Superior temporal gyrus (tissue), 1 donor: ENCODE measurements at regions not wholly inside any gene's neighbourhood (a gene's known extent, or its start where the extent isn't known, plus 50 kb on each side); places are given as distances from the start of the nearest gene placed in this dataset.

Experiments used
- DNase-seq: peaks from one replicate; pipeline ENCODE4 v3.0.0-alpha.2; 2016; ENCODE audit errors: extremely low spot score

DNA sequence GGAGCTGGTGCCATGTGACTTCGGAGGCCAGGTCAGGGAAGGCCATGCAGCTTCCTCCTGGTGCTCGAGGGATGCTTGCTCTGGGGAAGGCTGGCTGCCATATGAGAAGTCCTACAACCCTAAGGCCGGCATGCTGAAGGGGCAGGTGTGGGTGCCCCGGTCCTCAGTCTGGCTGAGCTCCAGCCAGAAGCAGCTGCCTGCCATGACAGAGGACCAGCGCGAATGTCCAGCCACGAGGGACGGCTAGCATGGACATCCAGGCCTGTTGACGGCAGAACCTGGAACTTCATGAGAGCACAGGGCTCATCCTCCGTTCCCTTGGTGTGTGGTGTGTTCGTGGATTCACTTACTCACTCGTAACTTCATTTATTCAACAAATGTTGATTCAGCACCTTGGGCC, 140.6 kb downstream of the IRF8 start:
- no peak for DNase-seq

DNA sequence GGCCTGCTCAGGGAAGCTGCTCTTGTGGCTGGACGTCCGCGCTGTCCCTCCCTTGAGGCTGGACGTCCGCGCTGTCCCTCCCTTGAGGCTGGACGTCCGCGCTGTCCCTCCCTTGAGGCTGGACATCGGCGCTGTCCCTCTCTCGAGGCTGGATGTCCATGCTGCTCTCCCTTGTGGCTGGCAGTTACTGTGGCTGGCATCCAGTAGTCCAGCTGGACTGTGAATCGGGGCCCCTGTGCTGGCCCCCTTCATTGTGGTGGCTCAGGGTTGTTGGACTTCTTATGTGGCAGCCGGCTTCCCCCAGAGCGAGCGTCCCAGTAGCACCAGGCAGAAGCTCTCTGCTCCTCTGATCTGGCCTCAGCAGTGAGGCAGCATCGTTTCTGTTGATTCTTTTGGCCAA, 141.5 kb downstream of the IRF8 start:
- no peak for DNase-seq

DNA sequence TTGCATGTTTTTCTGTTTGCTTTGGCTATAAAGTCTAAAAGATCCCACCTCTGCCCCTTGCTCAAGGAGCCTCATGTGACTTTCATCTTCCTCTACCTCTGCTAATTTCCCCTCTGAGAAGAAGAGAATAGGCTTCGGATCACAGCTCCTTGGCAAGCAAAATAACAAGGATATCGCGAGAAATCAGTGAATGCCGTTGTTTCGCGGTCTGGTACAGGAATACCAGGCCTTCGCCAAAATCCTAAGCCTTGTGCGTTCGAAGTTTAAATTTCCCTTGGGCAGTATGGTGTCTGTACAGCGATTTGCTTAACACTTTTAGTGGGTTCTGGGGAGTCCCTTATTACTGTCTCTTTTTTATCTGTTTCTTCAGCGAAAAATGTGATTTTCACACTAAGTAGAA, 142.3 kb downstream of the IRF8 start:
- DNase-seq: no peak

DNA sequence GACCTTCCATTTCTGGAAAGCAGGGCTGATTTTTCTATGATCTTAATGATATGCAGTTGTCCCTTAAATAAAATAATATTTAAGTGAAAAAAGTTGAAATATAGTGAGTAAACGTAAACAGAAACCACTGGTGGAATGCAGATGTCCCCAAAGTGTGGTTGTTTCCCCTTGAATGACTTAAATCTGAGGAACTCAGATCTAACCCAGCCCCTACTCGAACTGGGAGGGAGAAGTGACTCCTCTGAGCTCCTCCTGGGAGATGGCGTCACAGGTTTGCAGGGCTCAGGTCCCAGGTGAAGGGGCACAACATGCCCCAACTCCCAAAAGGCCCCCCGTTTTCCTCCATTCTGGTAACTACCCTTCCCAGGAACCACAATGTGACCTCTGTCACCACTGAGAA, 142.8 kb downstream of the IRF8 start:
- no peak for DNase-seq

DNA sequence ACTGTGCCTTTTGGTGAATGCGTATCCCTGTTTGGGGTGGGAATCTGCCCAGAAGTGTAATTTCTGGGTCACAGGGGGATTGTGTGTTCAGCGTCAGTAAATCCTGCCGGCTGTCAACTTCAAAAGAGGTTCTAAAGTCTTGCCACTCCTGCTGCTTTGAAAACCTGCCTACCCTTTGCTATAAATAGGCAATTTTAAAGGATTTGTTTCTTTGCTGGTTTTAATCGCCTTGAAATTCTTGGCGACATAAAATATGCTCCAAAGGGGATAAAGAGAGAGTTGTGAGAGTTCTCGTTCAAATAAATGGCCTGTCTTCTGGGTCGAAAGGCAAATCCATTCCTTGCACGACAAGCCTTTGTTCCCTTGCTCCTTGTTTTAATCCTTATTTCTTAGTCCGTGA, 143.4 kb downstream of the IRF8 start:
- no peak for DNase-seq

DNA sequence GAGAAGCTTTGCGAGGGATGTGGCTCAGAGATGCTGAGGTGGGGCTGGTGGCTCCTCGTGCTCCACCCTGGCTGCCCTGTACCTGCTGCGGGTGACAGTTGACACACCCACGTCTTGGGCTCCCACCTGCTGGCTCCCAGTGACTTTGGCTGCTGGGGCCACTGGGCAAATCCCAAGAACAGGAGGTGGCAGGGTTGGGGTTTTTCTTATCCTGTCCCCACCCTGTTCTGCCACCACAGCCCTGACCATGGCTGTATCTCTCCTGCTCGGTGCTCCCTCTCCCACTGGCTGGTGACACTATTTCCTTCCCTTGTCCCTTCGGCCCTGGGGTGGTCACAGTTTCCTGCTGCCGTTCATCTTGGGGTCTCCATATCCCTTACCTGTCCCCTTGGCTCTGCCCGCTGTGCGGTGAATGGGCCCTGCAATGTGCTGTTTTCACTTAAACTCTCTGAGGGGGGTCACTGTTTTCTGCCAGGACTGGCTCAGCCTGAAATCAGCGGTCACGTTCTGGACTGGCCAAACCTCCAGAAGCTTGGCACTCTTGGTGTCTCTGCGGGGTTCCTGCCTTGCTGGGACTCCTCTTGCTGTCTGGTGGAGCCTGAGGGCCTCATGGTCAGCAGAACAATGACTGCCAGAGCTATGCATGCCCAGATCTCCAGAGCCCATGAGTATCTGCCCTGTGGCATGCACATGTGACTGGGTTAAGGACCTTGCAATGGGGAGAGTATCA, 144.2 kb downstream of the IRF8 start:
- DNase-seq: no peak

DNA sequence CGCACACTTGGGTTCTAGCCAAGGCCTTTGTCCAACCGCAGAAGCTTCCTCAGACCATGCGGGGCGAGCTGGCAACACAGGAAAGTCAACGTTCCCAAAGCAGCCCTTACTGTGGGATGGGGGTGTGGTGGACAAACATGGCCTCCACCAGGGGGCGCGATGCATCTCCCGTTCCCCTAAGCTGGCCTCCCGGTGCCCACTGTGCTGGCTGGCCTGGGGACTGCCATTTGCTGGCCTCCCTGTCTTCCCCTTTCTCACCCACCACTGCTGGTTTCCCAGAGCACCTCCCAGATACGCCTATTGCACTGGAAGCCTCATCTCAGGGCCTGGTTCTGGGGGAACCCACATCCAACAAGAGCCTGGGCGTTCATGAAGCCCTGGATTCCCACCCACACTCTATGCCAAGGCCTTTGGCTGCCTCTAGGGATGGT, 145.3 kb downstream of the IRF8 start:
- DNase-seq: no peak

DNA sequence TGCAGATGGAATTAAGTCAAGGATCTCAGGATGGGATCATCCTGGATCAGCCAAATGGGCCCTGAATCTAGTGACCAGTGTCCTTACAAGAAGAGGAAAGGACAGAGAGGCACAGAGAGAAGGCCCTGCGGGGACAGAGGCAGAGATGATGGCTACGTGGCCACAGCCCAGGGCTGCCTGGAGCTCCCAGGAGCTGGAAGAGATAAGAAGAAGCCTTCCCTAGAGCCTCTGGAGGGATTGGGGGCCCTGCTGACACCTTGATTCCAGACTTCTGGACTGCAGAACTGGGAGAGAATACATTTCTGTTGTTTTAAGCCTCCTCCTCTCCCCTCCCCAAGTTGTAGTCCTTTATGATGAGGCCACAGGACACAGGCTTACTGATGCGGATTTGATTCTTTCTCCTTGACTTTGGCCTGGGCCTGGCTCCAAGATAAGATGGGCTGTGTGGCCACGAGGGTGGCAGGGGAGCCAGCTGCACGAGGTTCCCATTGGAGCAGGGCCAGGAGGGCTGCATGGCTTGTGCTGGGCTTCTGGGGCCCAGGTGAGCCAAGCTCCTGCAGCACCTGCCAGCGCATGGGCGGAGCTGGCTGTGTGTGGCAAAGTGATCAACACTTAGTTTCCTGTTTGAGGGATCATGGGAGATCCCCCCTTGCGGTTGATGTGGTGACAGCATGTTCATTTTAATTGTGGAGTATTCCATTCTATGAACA, 146.1 kb downstream of the IRF8 start:
- no peak for DNase-seq

DNA sequence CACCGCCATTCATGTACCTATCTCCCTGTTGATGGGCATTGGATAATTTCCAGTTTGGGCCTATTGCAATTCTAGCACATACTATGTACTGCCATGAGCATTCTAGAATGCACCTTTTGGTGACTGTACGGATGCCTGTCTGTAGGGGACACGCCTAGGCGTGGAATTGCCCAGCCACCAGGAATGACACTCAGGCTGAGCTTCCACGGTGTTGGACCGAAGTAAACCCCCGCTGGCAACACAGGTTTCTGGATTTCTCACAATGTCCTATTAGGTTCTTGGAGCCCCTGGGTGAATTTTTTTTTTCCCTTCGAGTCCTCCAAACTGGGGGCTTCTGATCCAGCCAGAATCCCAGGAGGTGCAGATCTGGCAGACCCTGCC, 146.6 kb downstream of the IRF8 start:
- no peak for DNase-seq

DNA sequence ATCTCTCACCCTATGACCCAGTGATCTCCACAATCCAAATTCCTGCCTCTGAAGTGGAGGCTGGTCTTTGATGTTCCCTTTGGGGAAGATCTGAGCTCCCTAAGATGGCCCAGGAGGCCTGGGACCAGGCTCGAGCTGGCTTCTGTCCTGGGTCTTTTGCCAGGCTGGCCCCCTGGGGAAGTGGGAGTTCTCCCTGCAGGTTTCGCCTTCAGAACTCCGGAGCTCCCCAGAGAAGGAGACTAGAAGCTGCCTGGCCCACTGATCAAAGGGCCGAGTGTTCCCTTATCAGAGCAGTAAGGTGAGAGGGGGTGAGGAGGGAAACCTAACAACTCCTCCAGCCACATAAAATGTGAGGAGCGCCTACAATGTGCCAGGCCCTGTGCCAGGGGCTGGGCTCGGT, 147.1 kb downstream of the IRF8 start:
- DNase-seq: no peak

DNA sequence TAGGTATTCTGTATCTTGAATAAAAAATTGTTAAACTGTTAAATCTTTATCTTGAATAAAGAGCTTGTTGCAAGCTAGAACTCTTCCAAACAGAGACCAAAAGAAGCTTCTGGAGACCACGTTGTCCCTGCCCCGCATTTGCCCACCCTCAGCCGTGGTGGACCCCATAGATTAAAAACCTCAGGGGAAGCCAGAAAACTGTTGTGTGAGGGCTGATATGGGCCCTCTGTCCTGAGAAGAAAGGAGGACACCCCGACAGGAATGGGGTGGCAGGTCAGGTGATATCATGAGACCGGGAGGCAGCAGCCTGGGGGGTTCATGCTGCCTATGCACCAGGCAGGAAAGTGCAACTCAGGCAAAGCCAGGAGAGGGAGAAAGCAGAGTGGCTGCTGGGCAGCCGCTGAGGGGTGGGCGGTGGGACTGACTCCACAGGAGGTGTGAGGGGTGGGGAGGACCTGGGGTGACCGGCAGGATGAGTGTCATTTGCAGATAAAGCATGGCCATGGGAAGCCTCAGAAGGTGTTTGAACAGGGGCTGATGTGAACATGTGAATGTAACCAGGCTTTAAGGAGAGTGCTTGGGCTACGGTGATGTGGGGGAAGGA, 147.8 kb downstream of the IRF8 start:
- no peak for DNase-seq

DNA sequence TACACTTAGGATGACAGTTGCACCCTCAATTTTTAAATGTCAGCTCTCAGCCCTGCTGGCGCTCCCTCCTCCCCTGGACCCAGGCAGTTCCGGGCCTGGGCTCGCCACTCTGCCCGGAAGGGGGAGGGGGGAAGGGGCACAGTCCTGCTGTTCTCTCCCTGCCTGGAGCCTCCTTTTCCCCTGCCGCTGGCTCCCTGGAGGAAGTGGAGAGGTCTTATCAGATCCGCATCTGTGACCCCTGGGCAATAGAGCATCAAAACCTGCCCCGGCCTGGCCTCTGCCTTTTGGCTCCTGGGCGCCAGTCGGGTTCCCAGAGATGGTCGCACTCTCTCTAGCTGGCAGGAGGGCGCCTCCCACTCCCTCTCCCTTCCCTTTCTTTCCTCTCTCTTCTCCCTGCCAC, 149.3 kb downstream of the IRF8 start:
- no peak for DNase-seq

DNA sequence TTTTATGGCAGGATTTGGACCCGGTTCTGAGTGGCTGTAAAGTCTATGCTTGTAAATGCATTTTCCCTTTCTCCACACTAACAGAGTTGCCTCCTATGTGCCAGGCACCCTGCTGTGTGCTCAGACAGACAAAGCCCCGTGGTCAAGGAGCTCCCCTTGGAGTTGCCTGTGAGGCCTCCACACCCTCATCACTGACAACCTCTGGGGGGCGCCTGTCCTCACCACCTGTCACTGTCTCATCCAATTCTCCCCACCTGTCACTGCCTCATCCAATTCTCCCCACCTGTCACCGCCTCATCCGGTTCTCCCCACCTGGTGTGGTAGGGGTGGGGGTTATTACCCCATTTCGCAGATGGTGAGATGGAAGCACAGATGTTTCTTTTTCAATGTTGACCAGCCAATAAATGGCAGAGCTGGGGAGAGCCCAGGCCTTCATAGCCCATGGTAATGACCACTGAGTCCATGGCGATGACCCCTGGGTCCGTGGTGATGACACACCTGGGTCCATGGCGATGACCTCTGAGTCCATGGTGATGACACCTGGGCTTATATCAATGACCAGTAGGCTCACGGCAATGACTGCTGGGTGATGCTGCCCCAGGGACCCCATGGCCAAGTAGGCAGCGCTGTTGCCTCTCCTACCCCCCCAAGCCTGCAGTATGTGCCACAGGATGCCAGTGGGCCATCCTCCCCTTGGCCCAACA, 150.1 kb downstream of the IRF8 start:
- DNase-seq: no peak

DNA sequence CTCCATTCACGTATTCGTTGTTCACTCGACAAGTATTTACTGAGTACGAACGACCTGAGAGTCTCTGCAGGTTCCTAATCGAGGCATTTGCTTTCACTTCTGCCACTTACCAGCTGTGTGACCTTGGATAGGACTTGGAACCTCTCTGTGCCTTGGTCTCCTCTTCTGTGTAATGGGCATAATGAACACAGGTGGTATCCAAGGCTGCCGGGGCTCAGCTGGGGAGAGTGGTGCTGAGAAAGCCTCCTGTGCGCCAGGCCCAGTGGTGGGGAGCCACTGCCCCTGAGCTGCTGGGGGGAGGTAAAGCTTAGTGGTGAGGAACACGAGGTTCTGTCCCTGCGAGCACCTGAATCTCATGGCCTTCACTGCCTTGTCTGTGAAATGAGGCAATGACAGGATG, 150.7 kb downstream of the IRF8 start:
- DNase-seq: no peak

DNA sequence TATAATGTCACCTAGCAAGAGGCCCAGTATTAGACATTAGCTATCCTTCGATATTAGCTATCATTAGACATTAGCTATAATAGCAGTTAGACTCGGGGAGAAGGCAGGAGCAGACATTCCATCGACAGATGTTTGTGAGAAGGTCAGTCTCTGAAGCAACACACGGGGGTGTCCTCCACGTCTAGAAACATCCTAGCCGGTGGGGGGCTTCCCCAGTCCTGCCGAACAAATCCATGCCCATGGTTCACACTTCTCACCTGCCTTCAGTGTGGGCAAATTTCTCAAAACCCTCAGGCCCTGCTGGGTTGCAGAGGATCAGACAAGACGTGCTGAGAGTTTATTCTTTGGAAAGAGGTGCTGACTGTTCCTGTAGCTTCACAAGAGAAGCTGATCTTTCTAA, 151.1 kb downstream of the IRF8 start:
- DNase-seq: no peak

DNA sequence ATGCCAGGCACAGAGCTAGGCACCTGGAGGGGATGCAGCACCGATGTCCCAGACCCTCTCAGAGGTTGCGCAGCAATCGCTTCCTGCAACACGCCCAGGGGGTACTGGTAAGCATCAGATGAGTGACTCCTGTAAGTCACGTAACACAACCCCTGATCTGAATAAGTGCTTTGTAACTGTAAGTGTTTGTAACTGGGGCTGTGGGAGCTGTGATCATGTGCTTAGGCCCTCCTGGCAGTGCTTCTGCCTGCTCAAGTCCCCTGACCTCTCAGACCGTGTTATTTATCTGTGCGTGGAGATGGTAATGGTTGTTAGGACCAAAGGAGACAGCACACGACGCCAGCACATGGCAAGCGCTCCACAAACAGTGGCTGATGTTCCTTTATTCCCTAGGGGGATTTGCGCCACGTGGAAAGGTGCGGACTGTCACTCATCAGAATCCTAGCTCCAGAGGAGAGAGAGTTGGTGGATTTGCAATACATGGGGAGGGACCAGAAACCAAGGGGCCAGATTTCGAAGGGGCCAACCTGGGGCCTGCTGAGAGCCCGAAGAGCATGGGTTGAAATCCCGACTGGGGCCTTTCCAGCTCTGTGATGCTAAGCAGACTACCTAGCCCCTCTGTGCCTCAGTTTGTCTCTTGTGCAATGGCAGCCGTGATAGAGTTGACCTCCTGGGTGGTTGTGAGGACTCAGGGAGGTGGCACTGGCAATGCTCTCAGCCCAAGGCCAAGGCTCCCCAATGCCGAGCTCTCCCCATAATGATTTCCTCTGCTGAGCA, 151.8 kb downstream of the IRF8 start:
- no peak for DNase-seq

DNA sequence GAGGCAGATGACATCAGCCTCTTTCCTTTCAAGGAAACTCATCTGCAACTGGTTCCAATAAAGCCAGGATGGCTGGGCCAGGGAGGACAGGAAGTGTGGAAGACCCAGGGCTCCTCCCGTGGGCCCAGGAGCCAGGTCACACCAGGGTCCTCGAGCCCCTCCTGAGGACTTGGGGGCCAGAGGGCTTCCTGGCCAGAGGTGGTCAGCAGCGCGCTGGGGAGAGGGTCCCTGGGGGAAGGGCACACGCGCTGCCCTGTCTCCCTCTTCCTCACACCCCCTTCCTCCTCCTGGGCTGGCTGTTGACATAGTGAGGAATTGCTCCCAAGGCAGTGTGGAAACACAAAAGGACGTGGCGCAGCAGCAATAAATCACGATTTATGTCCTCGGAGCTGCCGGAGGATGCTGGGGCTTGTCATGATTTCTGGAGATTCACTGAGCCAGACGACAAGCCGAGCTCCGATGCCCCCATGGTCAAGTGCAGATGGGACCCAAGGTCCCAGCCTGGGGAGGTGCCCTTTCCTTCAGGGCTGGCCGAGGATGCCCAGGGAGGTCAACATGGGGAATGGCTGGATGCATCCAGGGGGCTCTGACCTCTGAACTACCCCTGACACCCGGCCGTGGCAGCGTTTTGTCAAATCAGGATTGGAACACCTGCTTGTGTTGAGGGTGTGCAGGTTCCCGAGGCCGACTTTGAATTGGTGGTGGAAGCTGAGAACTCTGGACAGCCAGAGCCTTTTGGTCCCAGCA, 152.6 kb downstream of the IRF8 start:
- DNase-seq: no peak

DNA sequence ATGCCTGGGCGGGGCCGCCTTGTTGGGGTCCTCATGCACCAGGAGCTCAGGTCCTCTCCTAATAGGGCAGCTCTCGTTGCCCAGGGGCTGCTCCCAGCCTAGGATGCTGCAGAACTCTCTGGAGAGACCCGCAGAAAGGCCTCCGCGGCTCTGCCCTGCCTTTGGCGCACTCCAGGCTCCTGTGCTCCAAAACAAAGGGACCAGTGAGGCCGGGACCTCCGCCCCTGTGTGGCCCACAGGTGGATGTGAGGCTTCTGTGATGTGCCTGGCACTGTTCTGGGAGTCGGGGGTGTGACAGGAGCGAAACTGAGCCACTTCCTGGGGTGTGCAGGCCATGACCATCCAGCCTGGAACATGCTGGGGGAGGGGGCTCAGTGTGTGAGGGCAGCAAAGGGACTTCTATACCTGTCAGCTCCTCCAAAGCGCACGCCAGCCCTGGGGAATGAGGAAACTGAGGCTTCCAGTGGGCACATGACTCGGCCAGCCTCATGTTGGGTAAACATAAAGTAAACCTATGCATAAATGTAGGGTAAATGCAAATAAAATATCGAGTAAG, 153.2 kb downstream of the IRF8 start:
- no peak for DNase-seq

DNA sequence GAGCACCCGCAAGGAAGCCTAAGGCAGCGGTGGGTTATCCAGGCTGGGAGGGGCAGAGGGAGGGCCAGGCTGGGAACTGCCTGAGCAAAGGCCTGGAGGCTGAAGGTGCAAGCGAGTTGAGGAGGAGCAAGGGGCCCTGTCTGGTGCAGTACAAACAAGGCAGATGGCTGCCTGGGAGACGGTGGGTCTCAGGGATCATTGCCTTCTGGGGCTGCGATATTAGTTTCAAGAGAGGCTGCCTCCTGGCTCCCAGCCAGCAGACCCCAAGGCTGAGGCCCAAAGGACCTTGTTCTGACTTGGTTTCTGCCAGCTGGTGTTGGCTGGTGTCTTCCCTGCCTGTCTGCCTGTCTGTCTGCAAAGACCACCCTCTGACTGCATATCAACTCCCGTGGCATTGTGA, 154.0 kb downstream of the IRF8 start:
- DNase-seq: no peak

DNA sequence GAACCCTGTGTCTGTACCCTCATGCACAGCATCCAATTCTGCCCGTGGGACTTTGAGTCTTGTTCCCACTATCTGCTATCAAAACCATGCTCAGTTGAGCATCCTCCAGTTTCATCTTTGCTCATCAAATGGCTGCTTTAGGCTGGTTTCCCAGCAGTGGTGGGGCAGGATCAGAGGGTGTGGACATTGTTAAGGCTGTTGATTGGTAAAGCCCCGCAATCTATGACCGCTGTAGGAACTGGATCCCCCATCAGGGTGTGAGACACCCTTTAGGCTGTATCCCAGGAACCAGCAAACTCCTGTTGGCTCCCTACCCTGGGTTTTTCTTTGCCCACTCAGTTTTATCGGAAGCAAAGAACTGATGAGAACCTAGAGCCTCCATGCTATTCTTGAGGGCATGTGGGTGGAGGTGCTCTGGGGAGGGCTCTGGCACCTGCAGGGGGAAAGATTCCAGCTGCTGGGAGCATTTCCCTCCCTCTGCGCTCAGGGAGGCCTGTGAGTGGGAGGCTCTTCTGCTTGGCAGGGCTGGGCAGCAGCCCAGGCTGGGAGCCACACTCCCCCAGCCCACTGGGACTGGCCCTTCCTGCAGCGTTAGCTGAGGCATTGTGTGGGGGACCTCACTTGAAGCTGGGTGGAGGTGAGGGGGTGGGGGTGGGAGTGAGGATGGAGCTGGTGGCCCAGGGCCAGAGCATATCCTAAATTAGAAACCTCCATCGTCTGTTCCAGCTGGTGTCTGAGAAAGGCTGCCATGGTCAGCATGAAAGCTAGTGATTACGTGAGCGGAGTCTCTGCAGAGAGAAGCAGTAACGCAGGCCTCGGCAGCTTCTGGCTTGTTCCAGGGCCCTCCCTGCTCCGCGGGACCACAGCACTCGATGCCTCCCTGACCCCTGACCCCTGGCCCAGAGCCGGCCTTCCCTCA, 160.6 kb downstream of the IRF8 start:
- peak; percentile 42 for DNase-seq
